ENCODE measurements at regions not wholly inside any gene's neighbourhood (a gene's known extent, or its start where the extent isn't known, plus 50 kb on each side); places are given as distances from the start of the nearest gene placed in this dataset.

DNA sequence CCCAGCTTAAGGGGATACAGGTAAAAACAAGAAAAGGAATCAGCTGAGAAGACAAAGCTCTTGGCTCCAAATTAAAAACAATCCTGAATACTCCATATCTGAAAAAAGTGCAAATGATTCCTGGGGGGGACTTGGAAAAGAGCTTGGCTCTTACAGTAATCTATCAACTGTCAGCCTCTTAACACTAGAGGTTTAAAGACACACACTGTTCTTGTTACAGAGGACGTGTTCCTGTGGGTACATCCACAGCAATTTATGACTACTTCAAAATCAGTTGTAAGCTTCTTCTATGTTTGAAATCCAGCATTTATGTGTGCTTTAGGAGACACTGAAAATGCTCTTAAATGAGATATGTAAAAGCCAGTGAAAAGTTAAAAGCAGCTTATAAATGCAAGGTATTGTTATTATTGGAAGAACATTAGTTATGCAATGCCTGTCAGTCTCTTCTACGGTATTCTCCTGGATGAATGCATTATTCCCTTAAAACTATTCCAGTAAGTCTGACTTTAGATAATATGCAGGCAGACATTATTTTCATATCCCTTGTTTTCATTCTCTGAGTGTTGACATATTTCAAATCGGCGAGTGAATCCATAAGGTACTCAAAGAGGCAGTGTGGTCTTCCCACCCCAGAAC, 408.4 kb upstream of the ADAMTS9 start:
- no peak overlapping the region for H3K27ac ChIP-seq
- TF ChIP-seq, protein P1, sequence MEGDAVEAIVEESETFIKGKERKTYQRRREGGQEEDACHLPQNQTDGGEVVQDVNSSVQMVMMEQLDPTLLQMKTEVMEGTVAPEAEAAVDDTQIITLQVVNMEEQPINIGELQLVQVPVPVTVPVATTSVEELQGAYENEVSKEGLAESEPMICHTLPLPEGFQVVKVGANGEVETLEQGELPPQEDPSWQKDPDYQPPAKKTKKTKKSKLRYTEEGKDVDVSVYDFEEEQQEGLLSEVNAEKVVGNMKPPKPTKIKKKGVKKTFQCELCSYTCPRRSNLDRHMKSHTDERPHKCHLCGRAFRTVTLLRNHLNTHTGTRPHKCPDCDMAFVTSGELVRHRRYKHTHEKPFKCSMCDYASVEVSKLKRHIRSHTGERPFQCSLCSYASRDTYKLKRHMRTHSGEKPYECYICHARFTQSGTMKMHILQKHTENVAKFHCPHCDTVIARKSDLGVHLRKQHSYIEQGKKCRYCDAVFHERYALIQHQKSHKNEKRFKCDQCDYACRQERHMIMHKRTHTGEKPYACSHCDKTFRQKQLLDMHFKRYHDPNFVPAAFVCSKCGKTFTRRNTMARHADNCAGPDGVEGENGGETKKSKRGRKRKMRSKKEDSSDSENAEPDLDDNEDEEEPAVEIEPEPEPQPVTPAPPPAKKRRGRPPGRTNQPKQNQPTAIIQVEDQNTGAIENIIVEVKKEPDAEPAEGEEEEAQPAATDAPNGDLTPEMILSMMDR (IDR thresholded peaks at IDR 0.05), result no peak
- H3K36me3 ChIP-seq, result no peaks in the 10 kb centered on the region
- H3K9me3 ChIP-seq, result no peaks in the 10 kb centered on the region
- no peak overlapping the region for H3K4me3 ChIP-seq
- H3K27me3 ChIP-seq (replicated peaks; ENCODE audit: insufficient read depth), result no peaks in the 10 kb centered on the region
- H3K4me1 ChIP-seq (ENCODE audit: control insufficient read depth in 1 of 2, low read depth in 2 of 2), result peaks cover 0 to 8% of the 10 kb centered on the region in 2 donors
- no peak for ATAC-seq (ENCODE audit: insufficient number of reproducible peaks, low FRiP score, low read depth)
- DNase-seq (ENCODE audit: low spot score), result no peak

DNA sequence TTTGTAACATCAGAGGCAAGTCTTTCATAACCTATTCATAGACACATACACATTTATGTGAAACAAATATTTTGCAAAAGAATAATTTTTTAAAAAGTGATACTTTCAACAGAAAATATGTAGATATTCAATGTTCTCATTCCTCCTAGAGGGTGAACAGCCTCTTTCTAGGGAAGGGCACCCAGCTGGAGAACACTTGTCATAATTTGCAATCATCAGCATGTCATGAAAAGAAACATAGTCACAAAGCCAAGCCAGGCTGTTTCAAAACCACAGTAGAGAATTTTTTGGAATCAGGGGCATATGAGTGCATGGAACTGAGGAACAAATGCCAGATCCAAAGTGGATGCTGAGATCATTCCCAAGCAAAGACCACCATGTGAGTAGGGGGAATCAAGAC, 406.9 kb upstream of the ADAMTS9 start:
- Histone ChIP-seq H3K36me3 (no peaks in the 10 kb centered on the region), H3K4me1 (ENCODE audit: control insufficient read depth in 1 of 2, low read depth in 2 of 2) (peaks cover 0 to 8% of the 10 kb centered on the region in 2 donors), H3K27me3 (replicated peaks; ENCODE audit: insufficient read depth) (no peaks in the 10 kb centered on the region), H3K9me3 (no peaks in the 10 kb centered on the region), H3K4me3 (no peak overlapping the region), H3K27ac (no peak overlapping the region)
- TF ChIP-seq, protein P1 (IDR thresholded peaks at IDR 0.05), result no peak
- ATAC-seq (ENCODE audit: insufficient number of reproducible peaks, low FRiP score, low read depth), result no peak
- DNase-seq (ENCODE audit: low spot score), result no peak

DNA sequence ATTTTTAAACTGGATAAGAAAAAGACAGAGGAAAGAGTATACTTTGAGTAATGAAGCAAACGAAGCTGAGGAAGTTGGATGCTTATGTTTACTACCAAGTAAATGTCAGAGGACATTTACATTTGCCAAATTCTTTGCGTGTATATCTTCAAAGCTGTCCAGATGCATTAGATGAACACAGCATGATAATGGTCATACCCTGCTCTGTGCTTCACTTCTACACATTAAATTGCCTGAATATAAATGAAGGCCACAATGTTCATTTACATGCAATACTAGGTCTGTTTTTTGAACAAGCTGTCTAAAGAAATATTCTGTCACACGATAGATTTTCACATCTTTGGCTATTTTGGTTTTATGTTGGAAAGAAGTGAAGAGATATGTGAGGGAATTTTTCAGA, 405.8 kb upstream of the ADAMTS9 start:
- TF ChIP-seq, protein P1 (IDR thresholded peaks at IDR 0.05), result no peak
- Histone ChIP-seq H3K4me1 (ENCODE audit: control insufficient read depth in 1 of 2, low read depth in 2 of 2) (peaks cover 0 to 8% of the 10 kb centered on the region in 2 donors), H3K27ac (no peak overlapping the region), H3K36me3 (no peaks in the 10 kb centered on the region), H3K27me3 (replicated peaks; ENCODE audit: insufficient read depth) (no peaks in the 10 kb centered on the region), H3K9me3 (no peaks in the 10 kb centered on the region), H3K4me3 (no peak overlapping the region)
- DNase-seq (ENCODE audit: low spot score) (no peak), ATAC-seq (ENCODE audit: insufficient number of reproducible peaks, low FRiP score, low read depth) (no peak)

DNA sequence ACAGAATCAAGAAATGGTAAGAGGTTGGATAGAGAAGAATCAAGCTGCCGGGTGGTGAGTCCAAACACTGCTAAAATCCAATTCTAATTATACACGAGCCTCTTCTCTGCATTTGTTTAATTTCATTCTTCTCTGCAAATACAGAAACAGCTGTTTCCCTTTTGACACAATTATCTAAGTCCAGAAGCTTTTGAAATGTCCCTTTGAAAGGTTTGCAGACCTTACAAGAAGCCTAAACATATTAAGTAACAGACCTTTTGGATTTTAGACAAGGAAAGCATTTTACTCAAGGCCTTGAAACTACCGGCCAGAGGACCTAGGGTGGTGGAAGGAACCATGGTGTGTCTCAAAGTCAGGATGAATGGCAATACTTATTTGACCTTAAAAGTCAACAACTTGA, 403.8 kb upstream of the ADAMTS9 start:
- TF ChIP-seq, protein P1 (IDR thresholded peaks at IDR 0.05), result no peak
- H3K27me3 ChIP-seq (replicated peaks; ENCODE audit: insufficient read depth), result no peaks in the 10 kb centered on the region
- no peak for DNase-seq (ENCODE audit: low spot score)
- H3K36me3 ChIP-seq, result no peaks in the 10 kb centered on the region
- peaks cover 0 to 7% of the 10 kb centered on the region in 2 donors for H3K4me1 ChIP-seq (ENCODE audit: control insufficient read depth in 1 of 2, low read depth in 2 of 2)
- ATAC-seq (ENCODE audit: insufficient number of reproducible peaks, low FRiP score, low read depth), result no peak
- H3K9me3 ChIP-seq, result no peaks in the 10 kb centered on the region
- no peak overlapping the region for H3K27ac ChIP-seq
- no peak overlapping the region for H3K4me3 ChIP-seq

DNA sequence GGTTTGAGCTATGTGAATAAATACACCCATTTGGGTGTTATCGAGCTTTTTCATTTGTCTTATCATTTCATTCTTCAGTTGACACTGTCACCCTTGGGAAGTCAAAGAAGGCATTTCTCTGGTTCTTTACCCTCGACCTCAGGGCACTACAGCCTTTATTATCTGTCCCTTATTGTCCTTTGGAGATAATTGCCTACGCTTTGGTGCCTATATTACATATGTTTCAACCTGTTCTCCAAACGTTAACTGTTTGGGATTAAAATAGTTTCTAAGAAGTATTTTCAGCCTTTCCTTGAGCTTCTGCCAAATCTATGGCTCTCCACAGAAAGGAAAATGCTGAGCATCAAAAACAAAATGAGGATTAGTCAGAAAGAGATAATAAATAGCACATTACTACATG, 395.4 kb upstream of the ADAMTS9 start:
- DNase-seq (ENCODE audit: low spot score), result no peak
- H3K4me1 ChIP-seq (ENCODE audit: control insufficient read depth in 1 of 2, low read depth in 2 of 2), result no peaks in the 10 kb centered on the region
- no peak overlapping the region for H3K27ac ChIP-seq
- ATAC-seq (ENCODE audit: insufficient number of reproducible peaks, low FRiP score, low read depth), result no peak
- TF ChIP-seq, protein P1 (IDR thresholded peaks at IDR 0.05), result no peak
- H3K27me3 ChIP-seq (replicated peaks; ENCODE audit: insufficient read depth), result no peaks in the 10 kb centered on the region
- no peak overlapping the region for H3K4me3 ChIP-seq
- no peaks in the 10 kb centered on the region for H3K9me3 ChIP-seq
- no peaks in the 10 kb centered on the region for H3K36me3 ChIP-seq

Data from thoracic aorta (tissue), 2 donors.